IPS-18c (cell line): ENCODE measurements at regions not wholly inside any gene's neighbourhood (a gene's known extent, or its start where the extent isn't known, plus 50 kb on each side); places are given as distances from the start of the nearest gene placed in this dataset.

Experiments used
- H3K4me3 ChIP-seq: 2 replicates; pipeline ENCODE4 v1.7.0; 2013; ENCODE audit warnings: low read depth, mild to moderate bottlenecking, low read length, moderate library complexity; ENCODE audit not compliant: insufficient read depth
- H3K9me3 ChIP-seq: one replicate; pipeline ENCODE4 v1.6.1; 2013; ENCODE audit warnings: mild to moderate bottlenecking, low read length, moderate library complexity; ENCODE audit not compliant: control insufficient read depth, insufficient read depth

GRCh38 chr13:84029396-84029795 lies 147.1 kb upstream of the SLITRK1 start:
- no peaks in the 10 kb centered on the region for H3K9me3 ChIP-seq
- no peak overlapping the region for H3K4me3 ChIP-seq

- no peaks in the 10 kb centered on the region for H3K9me3 ChIP-seq
- H3K4me3 ChIP-seq = no peak overlapping the region
These were observed 143.6 kb upstream of the SLITRK1 start for GRCh38 chr13:84025824-84026223.

- Histone ChIP-seq H3K9me3 (no peaks in the 10 kb centered on the region), H3K4me3 (no peak overlapping the region)
These were observed 114.1 kb upstream of the SLITRK1 start for GRCh38 chr13:83996415-83996814.

- Histone ChIP-seq H3K4me3 (no peak overlapping the region), H3K9me3 (no peaks in the 10 kb centered on the region)
These were observed 113.7 kb upstream of the SLITRK1 start for GRCh38 chr13:83995930-83996329.

- Histone ChIP-seq H3K9me3 (no peaks in the 10 kb centered on the region), H3K4me3 (no peak overlapping the region)
These were observed 110.5 kb upstream of the SLITRK1 start for GRCh38 chr13:83992566-83993358.

GRCh38 chr13:83987394-83987793 lies 105.1 kb upstream of the SLITRK1 start:
- Histone ChIP-seq H3K4me3 (no peak overlapping the region), H3K9me3 (no peaks in the 10 kb centered on the region)

- Histone ChIP-seq H3K9me3 (no peaks in the 10 kb centered on the region), H3K4me3 (no peak overlapping the region)
These were observed 102.5 kb upstream of the SLITRK1 start for GRCh38 chr13:83984793-83985192.

- H3K9me3 ChIP-seq = no peaks in the 10 kb centered on the region
- no peak overlapping the region for H3K4me3 ChIP-seq
These were observed 98.1 kb upstream of the SLITRK1 start for GRCh38 chr13:83980331-83980730.

GRCh38 chr13:83975655-83976165 lies 93.4 kb upstream of the SLITRK1 start:
- H3K4me3 ChIP-seq = no peak overlapping the region
- no peaks in the 10 kb centered on the region for H3K9me3 ChIP-seq

- Histone ChIP-seq H3K4me3 (no peak overlapping the region), H3K9me3 (no peaks in the 10 kb centered on the region)
These were observed 76.3 kb upstream of the SLITRK1 start for GRCh38 chr13:83958531-83958930.

GRCh38 chr13:83955011-83955410 lies 72.7 kb upstream of the SLITRK1 start:
- Histone ChIP-seq H3K4me3 (no peak overlapping the region; the same call in 1 of the 2 replicates), H3K9me3 (no peaks in the 10 kb centered on the region)

- no peaks in the 10 kb centered on the region for H3K9me3 ChIP-seq
- no peak overlapping the region for H3K4me3 ChIP-seq
These were observed 71.6 kb upstream of the SLITRK1 start for GRCh38 chr13:83953916-83954315.

- H3K9me3 ChIP-seq = no peaks in the 10 kb centered on the region
- no peak overlapping the region for H3K4me3 ChIP-seq
These were observed 68.0 kb upstream of the SLITRK1 start for GRCh38 chr13:83950293-83950692.

GRCh38 chr13:83943530-83944279 lies 61.4 kb upstream of the SLITRK1 start:
- no peak overlapping the region for H3K4me3 ChIP-seq
- H3K9me3 ChIP-seq = peaks cover 7% of the 10 kb centered on the region

GRCh38 chr13:83941701-83942335 lies 59.5 kb upstream of the SLITRK1 start:
- H3K4me3 ChIP-seq = no peak overlapping the region
- H3K9me3 ChIP-seq = peaks cover 7% of the 10 kb centered on the region

- Histone ChIP-seq H3K9me3 (peaks cover 7% of the 10 kb centered on the region), H3K4me3 (no peak overlapping the region)
These were observed 58.5 kb upstream of the SLITRK1 start for GRCh38 chr13:83940742-83941141.

- peaks cover 10% of the 10 kb centered on the region for H3K9me3 ChIP-seq
- no peak overlapping the region for H3K4me3 ChIP-seq
These were observed 55.3 kb upstream of the SLITRK1 start for GRCh38 chr13:83937579-83937978.

GRCh38 chr13:83935566-83935965 lies 53.3 kb upstream of the SLITRK1 start:
- H3K4me3 ChIP-seq = no peak overlapping the region
- peaks cover 5% of the 10 kb centered on the region for H3K9me3 ChIP-seq
